ENCODE measurements at regions not wholly inside any gene's neighbourhood (a gene's known extent, or its start where the extent isn't known, plus 50 kb on each side); places are given as distances from the start of the nearest gene placed in this dataset.

- TF ChIP-seq CTCF (conservative IDR thresholded peaks at IDR 0.05; ENCODE audit: low read depth, low read length): no peak
- no peak overlapping the region for H3K4me3 ChIP-seq (ENCODE audit: low read depth, low read length)
- no peak for DNase-seq (ENCODE audit: low read depth)
Measured at GRCh38 chr10:78730754-78731153, 338.0 kb upstream of the ZMIZ1 start.

GRCh38 chr10:78731675-78732074 is 337.1 kb upstream of the ZMIZ1 start:
- DNase-seq (ENCODE audit: low read depth): no peak
- no peak for TF ChIP-seq CTCF (conservative IDR thresholded peaks at IDR 0.05; ENCODE audit: low read depth, low read length)
- H3K4me3 ChIP-seq (ENCODE audit: low read depth, low read length): no peak overlapping the region

- DNase-seq (ENCODE audit: low read depth): no peak
- no peak overlapping the region for H3K4me3 ChIP-seq (ENCODE audit: low read depth, low read length)
- TF ChIP-seq CTCF (conservative IDR thresholded peaks at IDR 0.05; ENCODE audit: low read depth, low read length): no peak
Measured at GRCh38 chr10:78732381-78732780, 336.4 kb upstream of the ZMIZ1 start.

- DNase-seq (ENCODE audit: low read depth): no peak
- no peak overlapping the region for H3K4me3 ChIP-seq (ENCODE audit: low read depth, low read length)
- no peak for TF ChIP-seq CTCF (conservative IDR thresholded peaks at IDR 0.05; ENCODE audit: low read depth, low read length)
Measured at GRCh38 chr10:78736926-78737630, 331.7 kb upstream of the ZMIZ1 start.

- H3K4me3 ChIP-seq (ENCODE audit: low read depth, low read length): no peak overlapping the region
- no peak for TF ChIP-seq CTCF (conservative IDR thresholded peaks at IDR 0.05; ENCODE audit: low read depth, low read length)
- DNase-seq (ENCODE audit: low read depth): no peak
Measured at GRCh38 chr10:78737883-78738856, 330.6 kb upstream of the ZMIZ1 start.

GRCh38 chr10:78738861-78739260 is 329.9 kb upstream of the ZMIZ1 start:
- no peak for TF ChIP-seq CTCF (conservative IDR thresholded peaks at IDR 0.05; ENCODE audit: low read depth, low read length)
- no peak overlapping the region for H3K4me3 ChIP-seq (ENCODE audit: low read depth, low read length)
- DNase-seq (ENCODE audit: low read depth): no peak

Data from epithelial cell of proximal tubule (primary cell).